H1 (cell line): ENCODE measurements at regions not wholly inside any gene's neighbourhood (a gene's known extent, or its start where the extent isn't known, plus 50 kb on each side); places are given as distances from the start of the nearest gene placed in this dataset.

Experiments
- CTCF ChIA-PET: fragments of 300-600 bp; sonication (Branson Sonifier 250); formaldehyde crosslinking; loops from one replicate; lab custom pipeline; 2021; ENCODE audit not compliant: partially characterized antibody; lab: Charles Lee
- POLR2A ChIA-PET: fragments of 300-600 bp; sonication (Branson Sonifier 250); formaldehyde crosslinking; loops from one replicate; lab custom pipeline; 2021; ENCODE audit warnings: inconsistent platforms; ENCODE audit not compliant: partially characterized antibody; lab: Charles Lee
- DNase-seq, 2 experiments: peaks; one replicate each; pipeline versions ENCODE4 v3.0.0 to v3.0.0-alpha.2; 2010 to 2022; ENCODE audit warnings: low spot score in 2 of 2, low read depth in 1 of 2, mixed read lengths in 1 of 2
- FAIRE-seq: peaks from 2 replicates; lab custom pipeline; 2011; peaks lifted over from hg19 to GRCh38; lab: Jason Lieb, UNC
- H2AFZ ChIP-seq: 2 replicates; pipeline ENCODE4 v1.8.1; 2012; ENCODE audit warnings: low read length, inconsistent platforms
- H2AK5ac ChIP-seq: 2 replicates; pipeline ENCODE4 v1.6.1; 2013; ENCODE audit warnings: low read depth, low read length
- H2BK120ac ChIP-seq: replicated peaks from 2 replicates; pipeline ENCODE3; 2013; ENCODE audit warnings: low read depth, low read length, inconsistent platforms
- H2BK12ac ChIP-seq: 2 replicates; pipeline ENCODE4 v1.6.1; 2013; ENCODE audit warnings: low read depth, low read length
- H2BK15ac ChIP-seq: 2 replicates; pipeline ENCODE4 v1.6.1; 2013; ENCODE audit warnings: low read length
- H2BK20ac ChIP-seq: 2 replicates; pipeline ENCODE4 v1.6.1; 2013; ENCODE audit warnings: low read length
- H2BK5ac ChIP-seq: 2 replicates; pipeline ENCODE4 v1.6.1; 2013; ENCODE audit warnings: low read depth, low read length
- H3K14ac ChIP-seq: 2 replicates; pipeline ENCODE4 v1.6.1; 2013; ENCODE audit warnings: inconsistent platforms; ENCODE audit not compliant: insufficient read length
- H3K18ac ChIP-seq: 2 replicates; pipeline ENCODE4 v1.6.1; 2013; ENCODE audit warnings: low read length; ENCODE audit errors: extremely low read depth
- H3K23ac ChIP-seq: 2 replicates; pipeline ENCODE4 v1.6.1; 2013; ENCODE audit warnings: inconsistent platforms; ENCODE audit not compliant: insufficient read length
- H3K23me2 ChIP-seq: 2 replicates; pipeline ENCODE4 v1.6.1; 2013; ENCODE audit warnings: low read depth, low read length
- H3K27ac ChIP-seq: 2 replicates; pipeline ENCODE4 v1.6.1; 2011; ENCODE audit warnings: low read depth, low read length, inconsistent platforms
- H3K27me3 ChIP-seq, 4 experiments: replicated peaks in 1 of 4; 1 replicate in 1 of 4; 2 replicates in 3 of 4; pipeline versions ENCODE4 v1.6.1 to v1.8.1; 2011 to 2013; ENCODE audit warnings: low read length in 3 of 4, mild to moderate bottlenecking in 3 of 4, inconsistent platforms in 2 of 4, mixed read lengths in 2 of 4, moderate library complexity in 1 of 4; ENCODE audit not compliant: control insufficient read depth in 3 of 4, insufficient read depth in 3 of 4; ENCODE audit errors: extremely low read depth in 1 of 4
- H3K36me3 ChIP-seq, 4 experiments: 2 replicates each; pipeline versions ENCODE4 v1.6.1 to v1.8.1; 2011 to 2013; ENCODE audit warnings: mild to moderate bottlenecking in 4 of 4, low read length in 3 of 4, moderate library complexity in 2 of 4, control low read depth in 1 of 4, inconsistent platforms in 1 of 4; ENCODE audit not compliant: insufficient read depth in 4 of 4, control insufficient read depth in 2 of 4
- H3K4ac ChIP-seq: replicated peaks from 2 replicates; pipeline ENCODE3; 2013; ENCODE audit warnings: low read length, low read depth, mixed read lengths, inconsistent platforms; ENCODE audit not compliant: insufficient read length
- H3K4me1 ChIP-seq, 4 experiments: replicated peaks in 1 of 4; 1 replicate in 1 of 4; 2 replicates in 3 of 4; pipeline versions ENCODE4 v1.6.1 to v1.8.1; 2011 to 2013; ENCODE audit warnings: low read length in 3 of 4, inconsistent platforms in 2 of 4, mixed read lengths in 1 of 4; ENCODE audit not compliant: insufficient read depth in 4 of 4, control insufficient read depth in 3 of 4
- H3K4me2 ChIP-seq, 2 experiments: 2 replicates each; pipeline versions ENCODE4 v1.6.1 to v1.8.1; 2011 to 2013; ENCODE audit warnings: low read depth in 2 of 2, low read length in 2 of 2, control low read depth in 1 of 2, inconsistent platforms in 1 of 2, mild to moderate bottlenecking in 1 of 2; ENCODE audit not compliant: insufficient read depth in 1 of 2
- H3K4me3 ChIP-seq, 4 experiments: fragments of 200-600, 300-600 bp in 1 of 4; sonication (generic), shearing (Covaris generic), sonication (Bioruptor Twin) in 1 of 4; 2 replicates each; pipeline versions ENCODE4 v1.5.1 to v1.8.1; 2011 to 2016; ENCODE audit warnings: low read length in 4 of 4, low read depth in 3 of 4, control low read depth in 2 of 4, inconsistent platforms in 2 of 4, mild to moderate bottlenecking in 2 of 4, mixed read lengths in 1 of 4, moderate library complexity in 1 of 4; ENCODE audit not compliant: insufficient read depth in 2 of 4; ENCODE audit errors: extremely low read depth in 1 of 4
- H3K56ac ChIP-seq: replicated peaks from 2 replicates; pipeline ENCODE3; 2013; ENCODE audit warnings: low read depth, mild to moderate bottlenecking, mixed read lengths, low read length, inconsistent platforms; ENCODE audit not compliant: insufficient read length
- H3K79me1 ChIP-seq: 2 replicates; pipeline ENCODE4 v1.6.1; 2013; ENCODE audit warnings: low read depth, low read length, control low read depth
- H3K79me2 ChIP-seq, 2 experiments: 2 replicates each; pipeline versions ENCODE4 v1.6.1 to v1.8.1; 2012 to 2013; ENCODE audit warnings: low read length in 2 of 2, mild to moderate bottlenecking in 2 of 2, inconsistent platforms in 1 of 2; ENCODE audit not compliant: insufficient read depth in 2 of 2, control insufficient read depth in 1 of 2
- H3K9ac ChIP-seq, 4 experiments: replicated peaks in 1 of 4; 1 replicate in 1 of 4; 2 replicates in 3 of 4; pipeline versions ENCODE4 v1.6.1 to v1.8.1; 2011 to 2013; ENCODE audit warnings: low read depth in 3 of 4, low read length in 3 of 4, control low read depth in 2 of 4, mild to moderate bottlenecking in 2 of 4, moderate library complexity in 2 of 4, inconsistent platforms in 1 of 4; ENCODE audit errors: extremely low read depth in 1 of 4
- H3K9me3 ChIP-seq, 2 experiments: 2 replicates each; pipeline versions ENCODE4 v1.6.1 to v1.8.1; 2012 to 2013; ENCODE audit warnings: mild to moderate bottlenecking in 2 of 2, moderate library complexity in 2 of 2, control low read depth in 1 of 2, inconsistent platforms in 1 of 2, low read depth in 1 of 2, low read length in 1 of 2, mixed read lengths in 1 of 2; ENCODE audit not compliant: insufficient read depth in 2 of 2
- H4K20me1 ChIP-seq, 2 experiments: replicated peaks in 1 of 2; 2 replicates each; pipeline versions ENCODE3 to v1.8.1; 2011 to 2013; ENCODE audit warnings: inconsistent platforms in 2 of 2, low read length in 2 of 2, mild to moderate bottlenecking in 1 of 2; ENCODE audit not compliant: insufficient read depth in 2 of 2, control insufficient read depth in 1 of 2
- H4K5ac ChIP-seq: 2 replicates; pipeline ENCODE4 v1.6.1; 2013; ENCODE audit warnings: low read length, low read depth, mixed read lengths, inconsistent platforms; ENCODE audit not compliant: insufficient read length
- H4K8ac ChIP-seq: 2 replicates; pipeline ENCODE4 v1.8.0; 2013; ENCODE audit warnings: mild to moderate bottlenecking, moderate library complexity, low read length, inconsistent platforms; ENCODE audit not compliant: insufficient read depth; ENCODE audit errors: extremely low read depth
- H4K91ac ChIP-seq: replicated peaks from 2 replicates; pipeline ENCODE3; 2013; ENCODE audit warnings: low read length, mixed read lengths, inconsistent platforms; ENCODE audit not compliant: insufficient read length
- RAD21 ChIP-seq, 2 experiments: IDR thresholded peaks in 1 of 2; conservative IDR thresholded peaks in 1 of 2; 2 replicates each; pipeline ENCODE4 v1.6.1; 2011; ENCODE audit warnings: low read depth in 2 of 2, low read length in 2 of 2, improper control_type of control experiment in 1 of 2, inconsistent platforms in 1 of 2, mild to moderate bottlenecking in 1 of 2, moderate library complexity in 1 of 2
- RFX5 ChIP-seq: IDR thresholded peaks from 2 replicates; pipeline ENCODE4 v1.6.1; 2011; ENCODE audit warnings: low read depth, low read length, improper control_type of control experiment, borderline replicate concordance
- SAP30 ChIP-seq: fragments of 300-600 bp; sonication (generic); IDR thresholded peaks from 2 replicates; pipeline ENCODE4 v1.7.1; 2012; ENCODE audit warnings: low read length, moderate library complexity, mild to moderate bottlenecking, inconsistent platforms; ENCODE audit not compliant: insufficient read depth, insufficient replicate concordance
- SIX5 ChIP-seq: IDR thresholded peaks from 2 replicates; pipeline ENCODE4 v1.6.1; 2011; ENCODE audit warnings: mild to moderate bottlenecking, low read depth, low read length
- SRF ChIP-seq: IDR thresholded peaks from 2 replicates; pipeline ENCODE4 v1.6.1; 2011; ENCODE audit warnings: mild to moderate bottlenecking, low read depth, low read length, moderate library complexity
- SUZ12 ChIP-seq: fragments of 200-600 bp; sonication (generic); IDR thresholded peaks from 2 replicates; pipeline ENCODE4 v1.6.1; 2012; ENCODE audit warnings: mild to moderate bottlenecking, inconsistent platforms, low read length, moderate library complexity, mixed read lengths
- TEAD4 ChIP-seq: IDR thresholded peaks from 2 replicates; pipeline ENCODE4 v1.6.1; 2012; ENCODE audit warnings: low read depth, low read length, inconsistent platforms, mixed read lengths
- ZNF274 ChIP-seq: IDR thresholded peaks from 2 replicates; pipeline ENCODE4 v1.7.0; 2012; ENCODE audit warnings: low read length, borderline replicate concordance; ENCODE audit errors: extremely low read depth
- WGBS, 2 experiments: shearing (Covaris generic) in 1 of 2; methylation state at CpG; one replicate each; pipeline versions ENCODE4 v1.1.6 to v1.1.7; 2013 to 2015; ENCODE audit warnings: low lambda C conversion rate in 2 of 2, mixed read lengths in 2 of 2, inconsistent platforms in 1 of 2, low coverage in 1 of 2, missing lambda C conversion rate in 1 of 2; ENCODE audit not compliant: insufficient replicate concordance in 2 of 2, insufficient coverage in 1 of 2, insufficient read length in 1 of 2; ENCODE audit errors: extremely low coverage in 1 of 2, missing lambda C conversion rate in 1 of 2; 5-methylcytosine and 5-hydroxymethylcytosine counted together
- TF ChIP-seq, protein P1 (sequence below): IDR thresholded peaks from 2 replicates; pipeline ENCODE4 v1.6.1; 2011; ENCODE audit warnings: low read depth, mild to moderate bottlenecking, low read length; ENCODE audit not compliant: insufficient read depth
- TF ChIP-seq, protein P2 (sequence below): IDR thresholded peaks from 2 replicates; pipeline ENCODE4 v1.6.1; 2012; ENCODE audit warnings: inconsistent platforms

DNA sequence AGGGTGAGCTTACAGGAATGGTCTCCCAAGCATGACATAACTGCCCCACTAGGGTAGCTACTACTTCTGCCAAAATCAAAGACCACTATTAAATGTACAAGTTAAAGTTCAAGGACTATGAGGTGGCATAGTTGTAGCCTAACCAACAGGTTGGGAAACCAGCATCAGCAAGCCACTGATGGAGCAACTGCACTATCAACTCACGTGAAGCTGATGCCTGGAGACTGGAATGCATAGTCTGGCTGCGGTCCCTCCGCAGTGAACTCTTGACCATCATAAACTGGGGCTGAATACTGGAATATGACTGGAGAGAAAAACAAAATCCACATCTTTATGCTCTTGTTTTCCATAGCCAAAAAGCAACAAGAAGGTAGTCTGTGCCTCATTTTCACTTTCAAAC is 541.4 kb downstream of the DNAJB9 start:
- WGBS, 2 experiments: 91% methylated on average over 3 of the region's 3 CpGs; no CpG with 5 or more reads in 1 of the 2 experiments
- Histone ChIP-seq H3K14ac (no peak overlapping the region), H4K91ac (no peak overlapping the region), H3K4ac (no peak overlapping the region), H3K79me2 (no peaks in the 10 kb centered on the region), H3K18ac (no peak overlapping the region)
- TF ChIP-seq RAD21 (IDR thresholded peaks at IDR 0.05 in 1 of 2, conservative IDR thresholded peaks at IDR 0.05 in 1 of 2; ENCODE audit: low read depth in 2 of 2, low read length in 2 of 2) (no peak), SAP30 (no peak), TEAD4 (no peak), SRF (no peak), SUZ12 (no peak), RFX5 (no peak), SIX5 (no peak), ZNF274 (no peak)
- TF ChIP-seq, protein P1, sequence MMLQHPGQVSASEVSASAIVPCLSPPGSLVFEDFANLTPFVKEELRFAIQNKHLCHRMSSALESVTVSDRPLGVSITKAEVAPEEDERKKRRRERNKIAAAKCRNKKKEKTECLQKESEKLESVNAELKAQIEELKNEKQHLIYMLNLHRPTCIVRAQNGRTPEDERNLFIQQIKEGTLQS: no peak
- TF ChIP-seq, protein P2, sequence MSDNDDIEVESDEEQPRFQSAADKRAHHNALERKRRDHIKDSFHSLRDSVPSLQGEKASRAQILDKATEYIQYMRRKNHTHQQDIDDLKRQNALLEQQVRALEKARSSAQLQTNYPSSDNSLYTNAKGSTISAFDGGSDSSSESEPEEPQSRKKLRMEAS: no peak
- TF ChIP-seq, all 59 proteins: peak for 0
- Histone ChIP-seq H3K27me3 (no peaks in the 10 kb centered on the region), H3K56ac (no peak overlapping the region), H3K79me1 (no peaks in the 10 kb centered on the region), H3K23ac (no peak overlapping the region), H2BK120ac (no peak overlapping the region), H2BK20ac (no peak overlapping the region), H3K4me1 (no peaks in the 10 kb centered on the region), H4K20me1 (no peaks in the 10 kb centered on the region), H3K4me3 (no peak overlapping the region), H3K36me3 (no peaks in the 10 kb centered on the region), H2AFZ (no peak overlapping the region), H2BK5ac (no peak overlapping the region), H3K27ac (no peak overlapping the region), H2BK12ac (no peak overlapping the region), H3K9me3 (no peaks in the 10 kb centered on the region), H4K8ac (no peak overlapping the region), H3K4me2 (no peak overlapping the region), H3K23me2 (no peaks in the 10 kb centered on the region), H3K9ac (no peak overlapping the region), H4K5ac (no peak overlapping the region), H2AK5ac (no peak overlapping the region), H2BK15ac (no peak overlapping the region)
- ChIA-PET CTCF (interaction anchor here (0.8 kb wide), 1 partner anchor 10 kb away, joined by 3 read pairs; no protein-coding TSS in a partner anchor), POLR2A (no interaction called here)
- DNase-seq (no peak), FAIRE-seq (no peak)
